HL-60 (cell line): ENCODE measurements at regions not wholly inside any gene's neighbourhood (a gene's known extent, or its start where the extent isn't known, plus 50 kb on each side); places are given as distances from the start of the nearest gene placed in this dataset.

ENCODE experiments used
- CTCF ChIP-seq: IDR thresholded peaks from one replicate; pipeline ENCODE4 v1.5.1; 2011; ENCODE audit warnings: low read length, control low read depth, inconsistent platforms; ENCODE audit not compliant: insufficient read depth
- POLR2AphosphoS5 ChIP-seq: IDR thresholded peaks from 2 replicates; pipeline ENCODE4 v1.6.1; 2012; ENCODE audit warnings: low read depth
- REST ChIP-seq: IDR thresholded peaks from 2 replicates; pipeline ENCODE4 v1.6.1; 2012; ENCODE audit warnings: low read depth; ENCODE audit not compliant: insufficient replicate concordance

- TF ChIP-seq CTCF (no peak), REST (no peak), POLR2AphosphoS5 (no peak)
Measured at GRCh38 chr11:122028036-122028435, 88.0 kb downstream of the BLID start.
